ENCODE measurements at regions not wholly inside any gene's neighbourhood (a gene's known extent, or its start where the extent isn't known, plus 50 kb on each side); places are given as distances from the start of the nearest gene placed in this dataset.

DNA sequence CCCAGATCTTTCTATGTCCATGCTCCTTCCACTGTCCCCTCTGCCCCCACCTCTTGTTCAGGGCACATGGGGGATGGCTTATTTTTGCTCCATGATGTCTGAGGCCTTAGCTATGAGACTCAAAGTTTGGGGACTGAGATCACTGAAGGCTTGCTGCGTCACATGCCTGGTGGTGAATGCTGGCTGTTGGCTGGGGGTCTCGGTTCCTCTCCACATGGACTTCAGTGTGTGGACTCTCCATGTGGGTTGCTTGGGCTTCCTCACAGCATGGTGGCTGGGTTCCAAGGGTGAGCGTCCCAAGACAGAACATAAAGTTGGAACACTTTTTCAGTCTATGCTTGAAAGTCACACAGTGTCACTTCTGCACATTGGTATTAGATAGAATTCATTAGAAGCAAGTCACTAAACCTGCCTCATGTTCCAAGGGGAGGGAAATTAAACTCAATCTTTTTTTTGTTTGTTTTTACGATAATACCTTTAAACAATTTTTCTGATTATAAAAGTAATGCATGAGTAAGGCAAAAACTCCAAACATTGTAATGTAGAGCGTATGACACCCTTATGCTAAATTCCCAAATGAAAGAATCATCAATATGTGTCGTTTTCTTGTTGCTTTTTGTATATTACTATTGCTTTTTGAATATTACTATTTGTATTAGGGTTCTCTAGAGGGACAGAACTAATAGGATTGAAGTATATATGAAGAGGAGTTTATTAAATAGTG lies 111.7 kb downstream of the MYCN start:
- no peak for DNase-seq

DNA sequence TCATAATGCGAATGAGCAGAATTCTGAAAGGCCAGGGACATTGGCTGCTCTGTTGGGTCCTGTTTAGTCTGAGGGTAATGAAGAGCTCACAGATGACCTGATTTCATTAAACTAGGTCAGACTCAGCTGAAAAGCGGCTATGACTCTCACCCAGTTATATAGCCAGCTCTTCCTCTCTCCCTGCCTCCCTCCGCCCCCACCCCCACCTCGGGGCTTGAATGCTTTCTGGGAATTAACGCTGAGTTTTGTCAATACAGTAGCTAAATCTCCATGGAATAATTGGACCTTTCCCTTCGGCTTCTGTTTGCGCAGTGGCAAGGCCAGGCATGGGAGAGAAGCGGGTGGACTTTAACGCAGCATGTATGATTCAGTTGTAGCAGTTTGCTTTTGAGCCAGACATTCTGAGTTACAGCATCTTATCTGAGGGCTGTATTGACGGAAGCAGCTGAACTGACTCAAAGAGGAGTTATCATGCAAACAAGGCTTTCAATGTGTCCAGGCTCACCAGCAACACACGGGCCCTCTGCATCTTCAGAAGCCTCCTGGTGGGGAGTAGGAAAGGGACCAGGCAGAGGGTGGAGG lies 110.6 kb downstream of the MYCN start:
- no peak for DNase-seq

- DNase-seq: no peak
These were observed 110.0 kb downstream of the MYCN start for GRCh38 chr2:16050261-16050907.

DNA sequence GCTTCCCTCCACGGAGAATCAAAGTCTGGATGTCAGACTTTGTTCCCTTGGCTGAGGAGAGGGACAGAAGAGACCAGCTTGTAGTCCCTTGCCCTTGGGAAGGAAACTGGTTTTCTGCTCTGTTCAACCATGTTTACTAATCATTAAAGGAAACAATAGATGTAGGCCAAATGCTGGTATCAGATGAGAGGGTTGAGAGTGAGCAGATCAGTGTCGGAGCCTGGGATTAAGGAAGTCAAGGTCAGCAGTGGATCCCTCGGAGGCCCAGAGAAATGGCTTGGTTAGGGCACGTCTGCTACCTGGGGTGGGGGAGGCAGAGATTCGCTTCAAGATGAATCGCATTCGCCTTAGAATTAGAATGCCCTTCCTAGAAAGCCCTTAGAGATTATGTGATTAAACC lies 109.1 kb downstream of the MYCN start:
- DNase-seq: no peak

DNA sequence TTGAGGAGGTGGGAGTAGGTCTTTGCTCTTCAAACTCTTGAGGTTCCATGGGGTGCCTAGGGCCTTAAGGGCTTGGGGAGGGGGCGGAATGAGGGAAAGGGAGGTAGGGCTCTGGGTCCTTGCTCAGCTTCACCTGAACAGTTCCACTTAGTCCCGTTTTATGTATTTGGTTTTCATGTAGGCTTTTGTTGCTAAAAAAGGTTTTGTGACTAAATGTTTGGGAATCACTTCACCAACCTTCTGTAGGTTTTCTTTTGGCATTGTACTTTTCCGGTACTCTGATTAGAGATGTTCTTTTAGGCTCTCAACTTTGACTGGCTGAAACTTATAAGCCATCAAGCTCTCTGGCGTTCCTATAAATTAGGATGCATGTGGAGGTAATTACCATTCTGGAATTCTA lies 108.1 kb downstream of the MYCN start:
- no peak for DNase-seq

DNA sequence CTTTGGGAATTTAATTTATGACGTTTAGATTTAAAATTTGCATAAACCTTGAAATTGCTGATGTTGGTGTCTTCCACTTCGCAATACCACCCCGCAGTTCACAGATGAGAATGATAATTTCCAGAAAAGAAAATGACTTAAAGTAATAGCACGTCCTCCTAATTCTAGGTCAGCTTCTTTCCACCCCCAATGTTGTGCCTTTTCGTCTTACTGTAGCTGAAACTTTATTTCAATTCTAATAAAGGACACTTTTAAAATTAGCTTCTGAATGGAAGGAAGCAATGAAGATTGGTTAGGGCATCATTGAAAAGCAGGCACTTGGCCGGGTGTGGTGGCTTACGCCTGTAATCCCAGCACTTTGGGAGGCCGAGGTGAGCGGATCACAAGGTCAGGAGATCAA lies 107.4 kb downstream of the MYCN start:
- DNase-seq: no peak

DNA sequence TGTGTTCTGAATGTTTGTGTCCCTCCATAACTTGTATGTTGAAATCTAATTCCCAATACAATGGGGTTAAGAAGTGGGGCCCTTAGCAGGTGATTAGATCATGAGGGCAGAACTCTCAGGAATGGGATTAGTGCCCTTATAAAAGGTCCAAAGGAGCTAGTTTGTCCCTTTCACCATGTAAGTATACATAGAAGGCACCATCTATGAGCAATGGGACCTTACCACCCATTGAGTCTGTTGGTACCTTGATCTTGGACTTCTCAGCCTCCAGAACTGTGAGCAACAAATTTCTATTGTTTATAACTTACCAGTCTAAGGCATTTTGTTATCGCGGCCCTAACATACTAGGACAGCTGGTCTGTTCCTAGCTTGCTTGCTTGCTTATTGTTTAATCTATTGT lies 106.3 kb downstream of the MYCN start:
- no peak for DNase-seq

DNA sequence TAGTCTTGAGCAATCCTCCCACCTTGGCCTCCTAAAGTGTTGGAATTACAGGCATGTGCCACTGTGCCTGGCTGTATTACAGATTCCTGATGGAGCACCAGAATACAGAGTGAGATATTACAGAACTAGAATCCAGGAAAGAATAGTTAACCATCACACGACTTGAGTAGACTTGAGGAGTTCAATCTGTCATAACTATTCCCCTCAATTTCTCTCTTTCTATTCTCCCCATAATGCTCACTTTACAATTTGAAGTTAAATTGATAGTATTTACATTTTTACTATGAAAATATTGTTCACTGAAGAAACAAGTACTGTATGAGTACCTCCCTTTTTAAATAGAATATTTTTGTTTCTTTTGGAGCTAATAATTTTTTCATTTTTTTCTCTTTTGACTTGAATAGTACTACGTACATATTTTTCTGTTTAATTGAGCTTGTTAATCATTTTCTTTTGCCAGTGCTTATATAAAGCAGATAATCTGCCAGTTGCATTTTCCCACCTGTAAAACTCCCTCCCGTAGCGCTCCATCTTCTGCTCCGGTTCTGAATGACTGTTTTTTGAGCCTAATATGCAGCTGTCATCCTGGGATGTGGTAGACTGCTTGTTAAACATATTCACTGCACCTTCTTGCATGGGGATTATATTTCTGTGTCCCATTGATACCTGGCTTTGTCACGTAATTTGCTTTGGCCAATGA lies 105.5 kb downstream of the MYCN start:
- DNase-seq: no peak

GRCh38 chr2:16044946-16045456 lies 104.7 kb downstream of the MYCN start:
- no peak for DNase-seq

GRCh38 chr2:16043627-16044026 lies 103.3 kb downstream of the MYCN start:
- DNase-seq: no peak

- DNase-seq: no peak
These were observed 102.8 kb downstream of the MYCN start for GRCh38 chr2:16043192-16043591.

DNA sequence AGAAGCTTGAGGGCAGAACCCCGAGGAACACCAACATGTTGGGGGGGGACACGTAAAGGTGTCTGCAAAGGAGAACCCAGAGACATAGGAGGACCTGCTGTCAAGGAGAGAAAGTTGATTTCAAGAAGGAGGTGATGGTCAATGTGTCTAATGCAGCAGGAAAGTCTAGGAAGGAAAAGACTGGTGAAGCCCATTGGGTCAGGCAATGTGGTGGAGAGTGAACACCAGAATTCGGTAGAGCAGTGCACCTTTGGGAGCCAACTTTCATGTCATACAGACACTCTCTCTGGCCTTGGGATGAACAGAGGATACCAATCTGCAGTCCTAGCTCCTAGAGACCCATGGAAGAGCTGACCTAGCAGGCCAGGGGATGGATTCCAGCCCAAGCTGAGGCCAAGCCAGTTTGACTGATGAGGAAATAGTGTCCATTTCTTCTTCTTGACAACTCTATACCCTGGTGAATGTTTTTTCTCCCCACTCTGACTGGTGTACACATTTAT lies 101.9 kb downstream of the MYCN start:
- DNase-seq: no peak

- DNase-seq: no peak
These were observed 100.1 kb downstream of the MYCN start for GRCh38 chr2:16040271-16041010.

- no peak for DNase-seq
These were observed 99.5 kb downstream of the MYCN start for GRCh38 chr2:16039823-16040222.

DNA sequence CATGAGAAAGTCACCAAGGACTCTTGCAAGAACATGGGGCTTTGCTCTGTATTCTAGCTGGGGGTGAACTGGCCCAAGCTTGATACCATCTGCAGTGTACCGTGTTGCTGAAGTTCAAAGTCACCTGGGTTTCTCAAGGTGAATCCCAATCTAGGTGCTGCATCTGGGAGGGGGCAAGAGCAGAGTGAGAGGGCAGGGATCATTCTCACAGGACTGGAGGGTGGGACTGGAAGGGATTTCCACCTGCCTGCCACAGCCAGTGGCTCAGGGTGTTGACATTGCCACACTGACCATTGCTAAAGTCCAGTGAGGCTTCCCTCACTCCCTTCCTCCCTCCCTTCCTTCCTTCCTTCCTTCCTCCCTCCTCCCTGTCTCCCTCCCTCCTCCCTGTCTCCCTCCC lies 98.7 kb downstream of the MYCN start:
- DNase-seq: no peak

- DNase-seq: peak; percentile 56
These were observed 98.3 kb downstream of the MYCN start for GRCh38 chr2:16038621-16039020.

DNA sequence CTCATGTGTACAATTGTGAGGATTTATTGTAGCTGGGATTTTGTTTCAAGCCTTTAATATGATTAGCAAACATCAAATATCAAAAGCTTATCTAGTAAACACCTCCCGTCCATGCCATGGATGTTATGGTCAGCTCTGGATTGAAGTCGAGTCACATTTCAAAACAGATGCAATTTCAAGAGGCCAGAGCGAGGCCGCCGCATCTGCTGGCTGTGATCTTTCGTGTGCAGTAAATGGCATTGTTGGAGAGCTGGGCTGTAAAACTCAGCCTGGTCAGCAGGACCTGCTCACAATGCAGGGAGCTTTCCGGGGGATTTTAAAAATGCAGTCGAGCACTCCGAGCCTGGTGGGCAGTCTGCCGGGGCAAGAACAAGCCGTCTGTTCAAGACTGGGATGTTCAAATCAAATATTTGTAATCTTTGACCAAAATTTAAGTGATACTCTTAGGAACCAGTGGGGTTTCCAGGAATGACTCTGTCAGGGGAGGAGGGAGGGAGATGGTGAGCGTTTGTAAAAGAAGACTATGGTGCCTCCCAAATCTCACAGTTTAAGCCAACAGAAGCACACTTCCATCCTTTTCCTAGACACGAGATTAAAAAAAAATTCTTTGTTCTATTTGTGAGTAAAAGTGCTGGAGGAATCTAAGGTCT lies 97.6 kb downstream of the MYCN start:
- peak; percentile 57 for DNase-seq

GRCh38 chr2:16036951-16037350 lies 96.6 kb downstream of the MYCN start:
- DNase-seq: no peak

DNA sequence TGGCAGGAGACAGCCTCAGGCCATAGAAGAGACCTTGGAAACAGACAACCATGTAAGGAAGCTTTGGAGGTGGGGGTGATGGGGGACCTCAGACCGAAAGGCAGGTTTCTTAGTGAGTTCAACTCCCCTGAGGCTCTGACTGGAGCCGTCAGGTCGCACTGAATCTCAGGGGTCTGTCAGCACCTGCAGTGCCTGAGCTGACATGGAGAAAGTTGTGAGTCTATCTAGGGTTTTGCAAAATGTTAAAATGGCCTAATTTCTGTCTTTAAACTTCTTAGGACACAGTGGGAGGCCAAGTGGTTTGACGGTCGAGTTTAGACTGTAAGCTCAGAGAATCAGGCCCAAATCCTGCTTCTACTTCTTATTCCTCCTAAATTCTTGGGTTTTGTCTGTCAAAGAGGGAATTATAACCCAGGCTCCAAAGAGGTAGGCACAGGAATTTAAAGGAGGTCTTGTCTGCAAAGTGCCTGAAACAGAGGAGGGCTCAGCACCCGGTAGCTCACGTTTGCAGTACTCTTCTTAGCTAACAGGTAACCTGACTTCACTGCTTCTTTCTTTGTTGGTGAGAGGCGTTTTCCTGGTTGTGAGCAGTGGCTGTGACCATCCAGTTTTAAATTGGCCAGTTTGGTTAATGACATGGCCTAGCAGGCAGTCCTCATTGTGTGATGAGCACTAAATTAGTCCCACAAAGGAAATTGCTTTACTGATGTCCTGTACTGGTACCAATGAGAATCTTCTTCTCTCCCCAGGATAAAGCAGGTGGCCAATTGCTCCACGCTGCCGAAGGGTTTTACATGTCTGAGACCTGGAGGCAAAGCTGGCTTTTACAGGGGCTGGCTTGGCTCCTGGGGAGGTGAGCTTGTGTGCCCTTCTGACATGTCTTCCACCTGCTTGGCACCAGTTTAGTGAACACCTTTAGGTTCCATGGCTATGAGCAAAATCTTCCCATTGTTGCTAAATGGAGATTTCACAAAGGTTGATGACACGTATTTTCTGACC lies 95.7 kb downstream of the MYCN start:
- no peak for DNase-seq
